Lower lobe of right lung (tissue), 2 donors: ENCODE measurements at regions not wholly inside any gene's neighbourhood (a gene's known extent, or its start where the extent isn't known, plus 50 kb on each side); places are given as distances from the start of the nearest gene placed in this dataset.

Experiments used
- ATAC-seq, 2 donors: fragments of 200-7000 bp; cut with Tn5 transposase; one replicate each; pipeline ENCODE4 v1.9.1; 2020 to 2022; ENCODE audit warnings: mild to moderate bottlenecking in 2 of 2, moderate library complexity in 2 of 2
- DNase-seq: peaks from one replicate; pipeline ENCODE4 v3.0.0-alpha.2; 2020
- H3K27ac ChIP-seq: fragments of 200-600 bp; one replicate; pipeline ENCODE4 v1.8.0; 2022
- H3K27me3 ChIP-seq: fragments of 200-600 bp; one replicate; pipeline ENCODE4 v1.8.0; 2022; ENCODE audit warnings: low read depth
- H3K36me3 ChIP-seq: fragments of 200-600 bp; one replicate; pipeline ENCODE4 v1.8.0; 2022; ENCODE audit warnings: mild to moderate bottlenecking
- H3K4me1 ChIP-seq: fragments of 200-600 bp; one replicate; pipeline ENCODE4 v1.8.0; 2022
- H3K4me3 ChIP-seq: fragments of 200-600 bp; one replicate; pipeline ENCODE4 v1.8.0; 2022; ENCODE audit warnings: mild to moderate bottlenecking
- H3K9me3 ChIP-seq: fragments of 200-600 bp; one replicate; pipeline ENCODE4 v1.8.0; 2022
- intact Hi-C: fragments of 100-400 bp; cut with DNase I; formaldehyde crosslinking; loops from one replicate; pipeline ENCODE4 v1.11.0; 2022
- TF ChIP-seq, protein P1 (sequence below): fragments of 200-600 bp; IDR thresholded peaks from one replicate; pipeline ENCODE4 v1.8.0; 2022; ENCODE audit warnings: antibody characterized with exemption, mild to moderate bottlenecking
- donor health status: DM: no; HTN: yes; CAD: no; lungs with severe emphysema.

DNA sequence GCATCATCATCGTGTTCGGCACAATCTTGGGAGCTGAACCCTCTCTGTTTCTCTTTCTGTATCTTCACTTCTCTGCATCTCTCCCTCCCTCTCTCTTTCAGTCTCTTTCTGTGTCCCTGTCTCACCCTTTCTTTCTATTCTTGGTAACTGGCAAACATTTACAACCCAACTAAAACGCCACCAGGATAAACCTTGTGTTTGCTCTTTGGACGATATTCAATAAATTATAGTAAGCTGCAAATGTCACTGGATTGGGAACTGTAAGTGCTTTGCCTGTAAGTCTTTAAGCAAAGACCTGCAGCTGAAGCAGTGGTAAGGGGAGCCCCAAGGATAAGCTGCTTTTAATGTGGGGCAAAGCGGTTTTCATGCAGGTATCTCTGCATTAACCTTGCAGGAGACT lies 558.0 kb upstream of the MKI67 start:
- no peaks in the 10 kb centered on the region for H3K9me3 ChIP-seq
- H3K27ac ChIP-seq, result no peak overlapping the region
- peaks cover 3% of the 10 kb centered on the region for H3K27me3 ChIP-seq
- TF ChIP-seq, protein P1, sequence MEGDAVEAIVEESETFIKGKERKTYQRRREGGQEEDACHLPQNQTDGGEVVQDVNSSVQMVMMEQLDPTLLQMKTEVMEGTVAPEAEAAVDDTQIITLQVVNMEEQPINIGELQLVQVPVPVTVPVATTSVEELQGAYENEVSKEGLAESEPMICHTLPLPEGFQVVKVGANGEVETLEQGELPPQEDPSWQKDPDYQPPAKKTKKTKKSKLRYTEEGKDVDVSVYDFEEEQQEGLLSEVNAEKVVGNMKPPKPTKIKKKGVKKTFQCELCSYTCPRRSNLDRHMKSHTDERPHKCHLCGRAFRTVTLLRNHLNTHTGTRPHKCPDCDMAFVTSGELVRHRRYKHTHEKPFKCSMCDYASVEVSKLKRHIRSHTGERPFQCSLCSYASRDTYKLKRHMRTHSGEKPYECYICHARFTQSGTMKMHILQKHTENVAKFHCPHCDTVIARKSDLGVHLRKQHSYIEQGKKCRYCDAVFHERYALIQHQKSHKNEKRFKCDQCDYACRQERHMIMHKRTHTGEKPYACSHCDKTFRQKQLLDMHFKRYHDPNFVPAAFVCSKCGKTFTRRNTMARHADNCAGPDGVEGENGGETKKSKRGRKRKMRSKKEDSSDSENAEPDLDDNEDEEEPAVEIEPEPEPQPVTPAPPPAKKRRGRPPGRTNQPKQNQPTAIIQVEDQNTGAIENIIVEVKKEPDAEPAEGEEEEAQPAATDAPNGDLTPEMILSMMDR, result no peak
- ATAC-seq (no peak), DNase-seq (no peak)
- no peaks in the 10 kb centered on the region for H3K36me3 ChIP-seq
- intact Hi-C loops, result no loop called here
- no peaks in the 10 kb centered on the region for H3K4me1 ChIP-seq
- no peak overlapping the region for H3K4me3 ChIP-seq

DNA sequence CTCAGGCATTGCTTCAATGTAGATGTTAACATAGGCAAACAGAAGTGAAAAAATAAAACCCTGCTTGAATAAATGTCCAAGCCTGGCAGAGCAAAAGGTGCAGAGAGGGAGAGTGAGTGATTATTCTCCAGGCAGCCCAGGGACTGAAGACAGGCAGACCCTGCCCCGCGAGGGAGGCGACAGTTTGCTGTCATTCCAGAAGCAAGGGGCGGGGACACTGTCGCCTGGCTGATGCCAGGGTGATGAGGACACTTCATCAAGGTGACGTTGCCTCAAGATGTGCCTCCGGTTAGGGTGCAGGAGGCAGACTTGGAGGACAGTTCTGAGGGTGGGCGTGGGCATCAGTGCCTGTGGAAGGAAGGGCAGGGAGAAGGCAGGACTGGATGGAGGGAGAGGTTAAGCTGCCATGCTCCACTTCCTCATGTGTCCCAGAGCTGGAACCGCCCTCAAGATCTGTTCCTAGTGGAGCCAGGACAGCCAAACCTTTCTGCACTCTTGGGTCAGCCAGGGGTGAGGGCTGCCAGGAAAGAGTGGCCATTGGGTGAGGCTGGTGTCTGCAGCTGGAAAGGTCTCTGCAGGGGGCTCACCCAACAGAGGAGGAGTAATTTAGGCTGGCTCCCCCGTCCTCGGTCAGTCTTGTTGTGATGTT lies 560.5 kb upstream of the MKI67 start:
- H3K4me3 ChIP-seq, result no peak overlapping the region
- TF ChIP-seq, protein P1, result no peak
- DNase-seq (no peak), ATAC-seq (no peak)
- no peaks in the 10 kb centered on the region for H3K9me3 ChIP-seq
- H3K27me3 ChIP-seq, result no peaks in the 10 kb centered on the region
- no peak overlapping the region for H3K27ac ChIP-seq
- H3K4me1 ChIP-seq, result no peaks in the 10 kb centered on the region
- intact Hi-C loops, result no loop called here
- no peaks in the 10 kb centered on the region for H3K36me3 ChIP-seq

DNA sequence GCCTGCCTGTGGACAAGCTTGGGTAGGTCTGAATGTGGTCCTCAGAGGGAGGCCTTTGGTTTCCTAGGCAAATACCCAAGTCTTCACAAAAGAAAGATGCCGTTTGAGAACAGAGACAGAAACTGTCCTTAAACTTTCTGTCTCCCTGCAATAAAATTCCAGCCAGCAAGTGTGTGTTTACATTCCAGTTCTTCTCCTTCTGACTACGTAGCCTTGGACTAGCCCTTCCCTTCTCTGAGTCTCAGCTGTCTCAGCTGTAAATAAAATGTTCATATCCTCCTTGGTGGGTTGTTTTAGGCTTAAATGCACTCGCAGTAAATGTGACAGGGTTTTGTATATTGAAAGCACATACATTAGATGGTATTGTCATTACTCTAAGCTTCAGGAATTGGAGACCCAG lies 561.2 kb upstream of the MKI67 start:
- TF ChIP-seq, protein P1, result no peak
- Histone ChIP-seq H3K27ac (no peak overlapping the region), H3K36me3 (no peaks in the 10 kb centered on the region), H3K27me3 (no peaks in the 10 kb centered on the region), H3K9me3 (no peaks in the 10 kb centered on the region), H3K4me3 (no peak overlapping the region), H3K4me1 (no peaks in the 10 kb centered on the region)
- intact Hi-C loops, result no loop called here
- DNase-seq (no peak), ATAC-seq (no peak)

DNA sequence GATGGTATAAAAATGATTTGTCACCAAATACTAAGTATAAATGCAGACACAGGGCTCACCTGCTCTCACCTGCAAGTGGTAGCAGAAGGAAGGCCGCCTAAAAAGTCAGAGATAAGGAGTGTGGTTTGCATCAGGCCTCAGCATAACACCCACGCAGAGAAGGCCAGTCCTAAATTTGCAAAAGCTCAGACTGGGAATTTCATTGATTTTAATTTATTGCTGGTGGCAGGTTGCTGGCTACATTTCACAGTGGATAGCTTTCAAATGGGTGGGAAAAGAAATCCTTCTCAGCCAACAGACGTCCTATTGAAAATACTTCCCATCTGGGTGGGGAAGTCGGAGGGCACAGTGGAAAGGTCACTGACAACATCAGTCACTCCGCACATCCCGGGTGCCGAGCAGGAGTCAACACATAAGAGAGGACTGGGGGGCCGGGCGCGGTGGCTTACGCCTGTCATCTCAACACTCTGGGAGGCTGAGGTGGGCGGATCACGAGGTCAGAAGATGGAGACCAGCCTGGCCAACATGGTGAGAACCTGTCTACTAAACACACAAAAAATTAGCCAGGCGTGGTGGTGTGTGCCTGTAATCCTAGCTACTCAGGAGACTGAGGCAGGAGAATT lies 561.8 kb upstream of the MKI67 start:
- no peaks in the 10 kb centered on the region for H3K9me3 ChIP-seq
- no peak for ATAC-seq

DNA sequence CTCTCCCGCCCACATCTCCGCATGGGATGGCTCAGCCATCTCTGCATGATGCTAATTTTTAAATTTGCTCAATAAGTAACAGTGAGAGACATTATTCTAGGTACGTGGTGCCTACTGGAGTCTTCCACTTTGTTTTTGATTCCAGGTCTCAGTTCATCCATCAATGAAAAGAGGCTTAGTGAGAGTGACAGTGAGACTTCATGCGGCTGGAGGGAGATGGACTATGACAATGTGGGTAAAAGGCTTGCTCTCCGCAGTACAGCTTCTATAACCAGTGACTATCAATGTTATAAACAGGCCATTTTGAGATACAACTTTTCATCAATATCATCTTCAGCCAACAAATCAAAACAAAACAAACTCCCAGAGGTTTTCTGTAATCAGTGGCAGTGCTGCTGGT lies 563.4 kb upstream of the MKI67 start:
- ATAC-seq (no peak), DNase-seq (no peak)
- TF ChIP-seq, protein P1, result no peak
- no peaks in the 10 kb centered on the region for H3K9me3 ChIP-seq
- no peaks in the 10 kb centered on the region for H3K36me3 ChIP-seq
- no peaks in the 10 kb centered on the region for H3K27me3 ChIP-seq
- intact Hi-C loops, result no loop called here
- H3K27ac ChIP-seq, result no peak overlapping the region
- H3K4me3 ChIP-seq, result no peak overlapping the region
- no peaks in the 10 kb centered on the region for H3K4me1 ChIP-seq

More for the DNA sequence above, 561.8 kb upstream of the MKI67 start:
- TF ChIP-seq, protein P1, result no peak
- Histone ChIP-seq H3K4me3 (no peak overlapping the region), H3K27me3 (no peaks in the 10 kb centered on the region), H3K4me1 (no peaks in the 10 kb centered on the region), H3K36me3 (no peaks in the 10 kb centered on the region), H3K27ac (no peak overlapping the region)
- intact Hi-C loops, result no loop called here
- DNase-seq, result no peak
